NCI-H1417 (cell line): ENCODE measurements at regions not wholly inside any gene's neighbourhood (a gene's known extent, or its start where the extent isn't known, plus 50 kb on each side); places are given as distances from the start of the nearest gene placed in this dataset.
A peak's percentile ranks its signal among the peaks of the same experiment; 100 is the strongest.
"Not testable (repeated sequence)": the region's sequence is repeated elsewhere in the genome, so short reads cannot be mapped to it uniquely, and the experiment has no call there.

Experiments
- DNase-seq, 3 experiments: peaks; one replicate each; lab custom pipeline; 2025; lab: John Stamatoyannopoulos, UW

DNA sequence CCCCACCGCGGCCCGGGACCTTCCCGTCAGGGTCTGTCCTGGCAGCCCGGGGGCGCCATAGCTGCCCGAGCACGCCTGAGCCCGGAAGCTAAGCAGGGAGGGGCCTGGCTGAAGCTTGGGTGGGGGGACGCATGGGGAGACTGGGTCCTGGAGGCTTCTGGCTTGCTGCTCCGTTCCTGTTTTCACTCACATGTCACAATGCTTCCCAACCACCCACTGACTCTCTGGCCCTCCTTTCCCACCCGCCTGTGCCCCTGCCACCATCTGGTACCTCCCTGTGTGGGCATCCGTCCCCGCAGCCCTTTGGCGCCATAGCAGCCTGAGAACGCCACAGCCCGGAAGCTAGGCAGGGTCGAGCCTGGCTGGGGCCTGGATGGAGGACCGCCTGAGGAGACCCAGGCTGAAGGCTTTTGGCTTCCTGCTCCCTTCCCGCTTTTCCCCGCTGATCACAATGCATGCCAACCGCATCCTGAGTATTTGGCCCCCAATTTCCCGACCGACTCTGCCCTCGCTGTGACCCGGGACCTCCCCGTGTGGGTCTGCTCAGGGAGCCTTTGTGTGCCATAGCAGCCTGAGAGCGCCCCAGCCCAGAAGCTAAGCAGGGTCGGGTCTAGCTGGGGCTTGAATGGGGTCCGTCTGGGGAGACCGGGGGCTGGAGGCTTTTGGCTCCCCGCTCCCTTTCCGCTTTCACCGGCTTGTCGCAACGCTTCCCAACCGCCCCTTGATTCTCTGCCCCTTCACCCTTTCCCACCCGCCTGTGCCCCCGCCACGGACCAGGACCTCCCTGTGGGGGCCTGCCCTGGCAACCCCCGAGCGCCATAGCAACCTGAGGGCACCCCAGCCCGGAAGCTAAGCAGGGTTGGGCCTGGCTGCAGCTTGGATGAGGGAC is 2290.1 kb downstream of the TP53TG3F start:
- DNase-seq, result no peak

DNA sequence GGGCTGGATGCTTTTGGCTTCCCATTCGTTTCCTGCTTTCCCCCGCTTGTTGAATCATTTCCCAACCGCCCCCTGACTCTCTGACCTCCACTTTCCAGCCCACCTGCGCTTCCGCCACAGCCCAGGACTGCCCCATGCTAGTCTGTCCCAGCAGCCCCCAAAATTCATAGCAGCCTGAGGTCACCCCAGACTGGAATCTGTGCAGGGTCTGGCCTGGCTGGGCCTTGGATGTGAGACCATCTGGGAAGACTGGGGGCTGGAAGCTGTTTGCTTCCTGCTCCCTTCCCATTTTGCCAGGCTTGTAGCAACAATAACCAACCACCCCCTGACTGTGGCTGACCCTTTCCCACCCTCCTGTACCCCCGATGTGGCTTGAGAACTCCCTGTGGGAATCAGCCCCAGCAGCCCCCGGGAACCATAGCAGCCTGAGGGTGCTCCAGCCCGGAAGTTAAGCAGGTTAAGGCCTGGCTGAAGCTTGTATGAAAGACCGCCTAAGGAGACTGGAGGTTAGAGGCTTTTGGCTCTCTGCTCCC is 2290.8 kb downstream of the TP53TG3F start:
- DNase-seq, result no peak

DNA sequence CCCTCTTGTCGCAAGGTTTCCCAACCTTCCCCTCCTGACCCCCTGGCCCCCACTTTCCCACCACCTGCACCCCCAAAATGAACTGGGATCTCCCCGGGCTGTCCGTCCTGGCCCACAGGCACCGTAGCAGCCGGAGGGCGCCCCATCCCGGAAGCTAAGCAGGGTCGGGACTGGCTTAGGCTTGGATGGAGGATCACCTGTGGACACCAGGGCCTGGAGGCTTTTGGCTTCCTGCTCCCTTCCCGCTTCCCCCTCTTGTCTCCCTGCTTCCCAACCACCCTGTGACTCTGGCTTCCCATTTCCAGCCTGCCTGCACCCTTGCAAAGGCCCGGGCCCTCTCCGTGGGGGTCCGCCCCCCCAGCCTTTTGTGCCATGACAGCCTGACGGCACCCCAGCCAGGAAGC is 2291.3 kb downstream of the TP53TG3F start:
- no peak for DNase-seq

GRCh38 chr16:35751191-35751941 is 2292.0 kb downstream of the TP53TG3F start:
- no peak for DNase-seq

GRCh38 chr16:35752012-35752772 is 2292.8 kb downstream of the TP53TG3F start:
- DNase-seq, result no peak

DNA sequence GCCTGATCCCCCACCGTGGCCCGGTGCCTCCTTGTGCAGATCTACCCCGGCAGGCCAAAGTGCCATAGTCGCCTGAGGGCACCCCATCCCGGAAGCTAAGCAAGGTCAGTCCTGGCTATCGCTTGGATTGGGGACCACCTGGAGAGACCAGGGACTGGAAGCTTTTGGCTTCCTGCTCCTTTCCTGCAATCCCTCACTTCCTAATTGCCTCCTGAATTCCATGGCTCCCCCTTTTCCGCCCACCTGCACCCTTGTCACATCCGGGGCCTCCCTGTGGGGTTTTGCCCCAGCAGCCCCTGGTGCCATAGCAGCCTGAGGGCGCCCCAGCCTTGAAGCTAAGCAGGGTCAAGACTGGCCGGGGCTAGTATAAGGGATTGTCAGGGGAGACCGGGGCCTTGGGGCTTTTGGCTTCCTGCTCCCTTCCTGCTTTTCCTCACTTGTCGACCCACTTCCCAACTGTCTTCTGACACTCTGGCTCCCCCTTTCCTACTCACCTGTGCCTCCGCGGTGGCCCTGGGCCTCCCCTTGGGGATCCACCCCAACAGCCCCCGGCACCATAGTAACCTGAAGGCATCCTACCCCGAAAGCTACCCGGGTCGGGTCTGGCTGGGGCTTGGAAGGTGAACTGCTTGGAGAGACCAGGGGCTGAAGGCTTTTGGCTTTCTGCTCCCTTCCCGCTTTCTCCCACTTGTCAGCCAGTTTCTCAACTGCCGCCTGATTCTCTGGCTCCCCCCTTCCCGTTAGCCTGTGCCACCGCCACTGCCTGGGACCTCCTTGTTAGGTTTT is 2293.6 kb downstream of the TP53TG3F start:
- no peak for DNase-seq

DNA sequence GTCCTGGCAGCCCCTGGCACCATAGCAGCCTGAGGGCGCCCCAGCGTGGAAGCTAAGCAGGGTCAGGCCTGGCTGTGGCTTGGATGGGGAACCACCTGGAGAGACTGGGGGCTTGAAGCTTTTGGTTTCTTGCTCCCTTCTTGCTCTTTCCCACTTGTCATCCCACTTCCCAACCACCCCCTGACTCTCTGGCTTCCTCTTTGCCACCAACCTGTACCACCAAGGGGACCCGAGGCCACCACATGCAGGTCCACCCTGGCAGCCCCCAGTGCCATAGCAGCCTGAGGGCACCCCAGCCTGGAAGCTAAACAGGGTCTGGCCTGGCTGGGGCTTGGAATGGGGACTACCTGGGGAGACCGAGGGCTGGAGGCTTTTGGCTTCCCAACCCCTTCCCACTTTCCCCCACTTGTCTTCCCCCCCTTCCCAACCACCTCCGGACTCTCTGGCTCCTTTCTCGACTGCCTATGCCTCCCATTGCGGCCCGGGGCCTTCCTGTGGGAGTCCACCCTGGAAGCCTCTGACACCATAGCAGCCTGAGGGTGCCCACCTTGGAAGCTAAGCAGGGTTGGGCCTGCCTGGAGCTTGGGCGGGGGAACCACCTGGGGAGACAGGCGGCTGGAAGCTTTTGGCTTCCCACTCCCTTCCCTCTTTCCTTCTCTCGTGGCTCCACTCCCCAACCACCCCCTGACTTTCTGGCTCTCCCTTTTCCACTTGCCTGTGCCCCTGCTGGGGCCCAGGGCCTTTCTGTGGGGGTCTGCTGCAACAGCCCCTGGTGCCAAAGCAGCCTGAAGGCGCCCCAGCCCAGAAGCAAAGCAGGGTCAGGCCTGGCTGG is 2294.4 kb downstream of the TP53TG3F start:
- DNase-seq, result no peak

DNA sequence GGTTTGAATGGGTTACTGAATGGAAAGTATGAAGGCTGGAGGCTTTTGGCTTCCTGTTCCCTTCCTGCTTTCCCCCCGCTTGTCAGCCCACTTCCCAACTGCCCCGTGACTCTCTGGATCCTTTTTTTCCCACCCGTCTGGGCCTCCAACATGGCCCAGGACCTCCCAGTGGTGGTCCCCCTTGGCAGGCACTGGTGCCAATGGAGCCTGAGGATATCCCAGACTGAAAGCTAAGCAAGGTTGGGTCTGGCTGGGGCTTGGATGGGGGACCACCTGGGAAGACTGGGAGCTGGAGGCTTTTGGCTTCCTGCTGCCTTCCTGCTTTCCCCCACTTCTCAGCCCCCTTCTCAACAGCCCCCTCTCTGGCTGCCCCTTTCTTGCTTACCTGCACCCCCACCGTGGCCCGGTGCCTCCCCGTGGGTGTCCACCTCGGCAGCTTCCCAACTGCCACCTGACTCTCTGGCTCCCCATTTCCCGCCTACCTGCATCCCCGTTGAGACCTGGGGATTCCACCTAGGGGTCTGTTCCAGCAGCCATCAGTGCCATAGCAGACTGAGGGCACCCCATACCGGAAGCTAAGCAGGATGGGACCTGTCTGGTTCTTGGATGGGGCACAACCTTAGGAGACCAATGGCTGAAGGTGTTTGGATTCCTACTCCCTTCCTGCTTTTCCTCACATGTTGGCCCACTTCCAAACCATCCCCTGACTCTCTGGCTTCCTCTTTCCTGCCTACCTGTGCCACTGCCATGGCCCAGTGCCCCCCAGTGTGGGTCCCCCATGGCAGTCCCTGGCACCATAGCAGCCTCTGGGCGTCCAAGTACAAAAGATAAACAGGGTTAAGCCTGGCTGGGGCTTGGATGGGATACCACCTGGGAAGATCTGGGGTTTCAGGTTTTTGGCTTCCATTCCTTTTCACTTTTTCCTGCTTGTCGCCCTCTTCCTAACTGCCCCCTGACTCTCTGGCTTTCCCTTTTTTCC is 2295.3 kb downstream of the TP53TG3F start:
- no peak for DNase-seq

GRCh38 chr16:35788381-35788780 is 2329.0 kb downstream of the TP53TG3F start:
- no peak for DNase-seq

- DNase-seq, result no peak
Measured at GRCh38 chr16:35792516-35793285, 2333.3 kb downstream of the TP53TG3F start.

GRCh38 chr16:35793601-35794000 is 2334.2 kb downstream of the TP53TG3F start:
- DNase-seq, result no peak

DNA sequence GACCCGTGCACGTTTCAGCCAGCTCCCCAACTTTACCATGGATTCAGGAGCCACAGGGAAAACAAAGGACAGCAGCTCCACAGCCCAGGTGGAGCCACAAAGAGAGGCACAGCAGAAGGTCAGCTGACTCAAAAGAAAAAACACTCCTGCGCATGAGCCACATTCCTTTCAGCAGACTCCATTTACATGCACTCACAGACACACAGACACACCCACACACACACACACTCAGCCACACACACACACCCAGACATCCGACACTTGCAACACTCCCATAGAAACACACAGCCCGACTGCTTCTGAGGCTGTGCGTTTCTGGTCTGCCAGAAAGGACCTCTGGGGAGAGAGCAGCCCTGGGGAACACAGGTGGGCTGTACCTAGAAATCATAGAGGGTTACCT is 2335.5 kb downstream of the TP53TG3F start:
- no peak for DNase-seq

GRCh38 chr16:35795361-35796029 is 2336.1 kb downstream of the TP53TG3F start:
- peak in 2 of 3 experiments; percentile 57 to 74 for DNase-seq

GRCh38 chr16:35797811-35798210 is 2338.4 kb downstream of the TP53TG3F start:
- DNase-seq, result no peak

GRCh38 chr16:35798885-35799426 is 2339.5 kb downstream of the TP53TG3F start:
- DNase-seq, result no peak

DNA sequence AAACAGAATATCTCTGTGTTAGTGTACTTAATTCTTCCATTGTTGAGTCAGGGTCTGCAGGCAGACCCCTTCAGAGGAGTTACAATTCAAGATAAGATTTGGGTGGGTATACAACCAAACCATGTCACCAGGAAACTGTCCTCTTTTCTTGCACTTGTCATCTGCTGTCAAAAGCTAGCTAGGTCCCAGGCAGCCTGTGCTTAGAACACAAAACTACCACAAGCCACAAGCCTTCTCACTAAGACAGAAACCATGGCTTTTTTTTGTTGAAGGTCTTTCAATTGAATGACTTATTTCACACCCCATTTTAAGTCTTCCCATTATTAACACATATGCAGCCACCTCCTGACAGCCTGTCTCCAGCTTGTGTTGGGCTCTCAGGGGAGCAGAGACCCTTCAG is 2345.1 kb downstream of the TP53TG3F start:
- DNase-seq, result not testable (repeated sequence)

DNA sequence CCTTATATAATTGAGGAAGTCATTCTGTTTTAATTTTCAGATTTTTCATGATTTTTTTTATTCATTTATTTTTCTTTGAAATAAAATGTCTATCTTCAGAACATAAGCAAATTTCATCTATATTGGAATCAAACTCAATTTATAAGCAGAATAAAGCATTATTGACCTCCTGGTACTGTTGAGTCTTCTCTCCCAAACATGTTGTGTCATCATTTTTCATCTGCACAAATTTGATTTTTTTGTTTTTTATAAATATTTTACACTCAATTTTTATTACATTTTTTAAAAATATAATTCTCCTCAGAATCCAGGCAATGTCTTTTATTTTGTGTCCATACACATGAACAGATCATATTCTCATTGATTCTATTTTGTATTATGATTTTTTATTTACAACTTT is 2363.9 kb downstream of the TP53TG3F start:
- DNase-seq, result no peak

DNA sequence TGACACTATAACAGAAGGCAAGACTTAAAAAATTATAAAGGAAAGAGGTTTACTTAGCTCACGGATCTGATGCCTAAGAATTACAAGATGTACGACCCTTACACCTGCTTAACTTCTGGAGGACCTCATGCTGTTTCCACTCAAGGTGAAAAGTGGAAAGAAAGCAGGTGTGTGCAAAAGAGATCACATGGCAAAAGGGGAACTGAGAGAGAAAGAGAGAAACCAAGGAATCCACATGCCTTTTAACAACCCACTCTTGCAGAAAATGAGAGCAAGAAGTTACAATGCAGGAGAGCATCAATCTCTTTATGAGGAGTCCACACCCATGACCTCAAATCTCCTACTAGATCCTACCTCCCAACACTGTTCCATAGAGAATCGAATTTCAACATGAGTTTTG is 2382.2 kb downstream of the TP53TG3F start:
- DNase-seq, result no peak
